CD4-positive, alpha-beta T cell (primary cell): ENCODE measurements at regions not wholly inside any gene's neighbourhood (a gene's known extent, or its start where the extent isn't known, plus 50 kb on each side); places are given as distances from the start of the nearest gene placed in this dataset.

Source experiments
- ATAC-seq: fragments of 200-7000 bp; cut with Tn5 transposase; one replicate; pipeline ENCODE4 v1.10.0; 2022; ENCODE audit warnings: mild to moderate bottlenecking; ENCODE audit not compliant: poor library complexity
- CTCF ChIA-PET: fragments of 350-600 bp; sonication (Branson Sonifier 250); formaldehyde crosslinking; loops from one replicate; lab custom pipeline; 2021; ENCODE audit warnings: antibody characterized with exemption, inconsistent platforms; lab: Charles Lee
- POLR2A ChIA-PET: fragments of 350-600 bp; sonication (Branson Sonifier 250); formaldehyde crosslinking; loops from one replicate; lab custom pipeline; 2021; ENCODE audit warnings: antibody characterized with exemption, inconsistent platforms; lab: Charles Lee
- DNase-seq, 14 experiments: peaks; one replicate each; pipeline ENCODE4 v3.0.0-alpha.2; 2013 to 2020; ENCODE audit warnings: mixed read lengths in 2 of 14
- H3K27ac ChIP-seq, 2 donors: one replicate each; pipeline versions ENCODE4 v1.5.1 to v1.7.0; 2013; ENCODE audit warnings: low read length in 2 of 2, low read depth in 1 of 2, mild to moderate bottlenecking in 1 of 2
- H3K27me3 ChIP-seq, 2 experiments: 1 replicate in 1 of 2; 2 replicates in 1 of 2; pipeline versions ENCODE4 v1.6.1 to v1.7.0; 2013; ENCODE audit warnings: low read length in 2 of 2, control low read depth in 1 of 2, mild to moderate bottlenecking in 1 of 2, moderate library complexity in 1 of 2; ENCODE audit not compliant: insufficient read depth in 2 of 2, control insufficient read depth in 1 of 2
- H3K36me3 ChIP-seq: one replicate; pipeline ENCODE4 v1.6.1; 2013; ENCODE audit warnings: low read length, control low read depth; ENCODE audit not compliant: insufficient read depth
- H3K4me1 ChIP-seq: one replicate; pipeline ENCODE4 v1.6.1; 2013; ENCODE audit warnings: low read length, control low read depth; ENCODE audit not compliant: insufficient read depth
- H3K4me3 ChIP-seq: one replicate; pipeline ENCODE4 v1.5.1; 2013; ENCODE audit warnings: mild to moderate bottlenecking, low read length, moderate library complexity
- H3K9me3 ChIP-seq, 2 experiments: 1 replicate in 1 of 2; 2 replicates in 1 of 2; pipeline versions ENCODE4 v1.6.1 to v1.7.0; 2013; ENCODE audit warnings: low read length in 2 of 2, mild to moderate bottlenecking in 2 of 2, control low read depth in 1 of 2, moderate library complexity in 1 of 2; ENCODE audit not compliant: control insufficient read depth in 1 of 2, insufficient read depth in 1 of 2
- H3K27ac Mint-ChIP-seq: one replicate; pipeline ENCODE4 v1.8.0; 2020; ENCODE audit warnings: mixed read lengths
- H3K27me3 Mint-ChIP-seq: one replicate; pipeline ENCODE4 v1.8.0; 2021; ENCODE audit warnings: mixed read lengths
- H3K36me3 Mint-ChIP-seq: one replicate; pipeline ENCODE4 v1.8.0; 2021; ENCODE audit warnings: low read depth, mixed read lengths
- H3K4me1 Mint-ChIP-seq: one replicate; pipeline ENCODE4 v1.8.0; 2021; ENCODE audit warnings: low read depth, mixed read lengths
- H3K4me3 Mint-ChIP-seq: one replicate; pipeline ENCODE4 v1.8.0; 2020; ENCODE audit warnings: mild to moderate bottlenecking, mixed read lengths
- H3K9me3 Mint-ChIP-seq: one replicate; pipeline ENCODE4 v1.8.0; 2020; ENCODE audit warnings: mixed read lengths
- intact Hi-C, 2 experiments: fragments of 100-400 bp; cut with DNase I in 1 of 2; cut with micrococcal nuclease in 1 of 2; formaldehyde crosslinking; loops; one replicate each; pipeline versions ENCODE4 v1.15.1 to v1.9.0; 2023 to 2025; cut with DNase I, micrococcal nuclease
- TF ChIP-seq, protein P1 (sequence below): fragments of 200-600 bp; IDR thresholded peaks from one replicate; pipeline ENCODE4 v1.8.0; 2022; ENCODE audit warnings: antibody characterized with exemption, mild to moderate bottlenecking

- ChIA-PET POLR2A (no interaction called here), CTCF (no interaction called here)
- Histone ChIP-seq H3K27me3 (no peaks in the 10 kb centered on the region), H3K27ac (no peak overlapping the region), H3K36me3 (no peaks in the 10 kb centered on the region), H3K4me3 (no peak overlapping the region), H3K9me3 (no peaks in the 10 kb centered on the region), H3K4me1 (no peaks in the 10 kb centered on the region)
- intact Hi-C loops, result no loop called here
- H3K27me3 Mint-ChIP-seq, result no peaks in the 10 kb centered on the region
- DNase-seq, result no peak
- ATAC-seq, result no peak
- no peaks in the 10 kb centered on the region for H3K36me3 Mint-ChIP-seq
- no peak overlapping the region for H3K4me3 Mint-ChIP-seq
- TF ChIP-seq, protein P1, sequence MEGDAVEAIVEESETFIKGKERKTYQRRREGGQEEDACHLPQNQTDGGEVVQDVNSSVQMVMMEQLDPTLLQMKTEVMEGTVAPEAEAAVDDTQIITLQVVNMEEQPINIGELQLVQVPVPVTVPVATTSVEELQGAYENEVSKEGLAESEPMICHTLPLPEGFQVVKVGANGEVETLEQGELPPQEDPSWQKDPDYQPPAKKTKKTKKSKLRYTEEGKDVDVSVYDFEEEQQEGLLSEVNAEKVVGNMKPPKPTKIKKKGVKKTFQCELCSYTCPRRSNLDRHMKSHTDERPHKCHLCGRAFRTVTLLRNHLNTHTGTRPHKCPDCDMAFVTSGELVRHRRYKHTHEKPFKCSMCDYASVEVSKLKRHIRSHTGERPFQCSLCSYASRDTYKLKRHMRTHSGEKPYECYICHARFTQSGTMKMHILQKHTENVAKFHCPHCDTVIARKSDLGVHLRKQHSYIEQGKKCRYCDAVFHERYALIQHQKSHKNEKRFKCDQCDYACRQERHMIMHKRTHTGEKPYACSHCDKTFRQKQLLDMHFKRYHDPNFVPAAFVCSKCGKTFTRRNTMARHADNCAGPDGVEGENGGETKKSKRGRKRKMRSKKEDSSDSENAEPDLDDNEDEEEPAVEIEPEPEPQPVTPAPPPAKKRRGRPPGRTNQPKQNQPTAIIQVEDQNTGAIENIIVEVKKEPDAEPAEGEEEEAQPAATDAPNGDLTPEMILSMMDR, result no peak
- no peak overlapping the region for H3K27ac Mint-ChIP-seq
- no peaks in the 10 kb centered on the region for H3K9me3 Mint-ChIP-seq
- H3K4me1 Mint-ChIP-seq, result no peaks in the 10 kb centered on the region
These were observed 337.1 kb upstream of the FAM241A start for GRCh38 chr4:111808174-111808573.

GRCh38 chr4:111811661-111812060, 333.6 kb upstream of the FAM241A start:
- H3K27ac ChIP-seq, result no peak overlapping the region
- Mint-ChIP-seq H3K4me3 (no peak overlapping the region), H3K9me3 (no peaks in the 10 kb centered on the region), H3K27me3 (no peaks in the 10 kb centered on the region), H3K4me1 (no peaks in the 10 kb centered on the region), H3K27ac (no peak overlapping the region), H3K36me3 (no peaks in the 10 kb centered on the region)
- H3K36me3 ChIP-seq, result no peaks in the 10 kb centered on the region
- DNase-seq (no peak), ATAC-seq (no peak)
- peaks cover 0 to 3% of the 10 kb centered on the region in 2 experiments for H3K9me3 ChIP-seq
- H3K4me1 ChIP-seq, result no peaks in the 10 kb centered on the region
- H3K4me3 ChIP-seq, result no peak overlapping the region
- TF ChIP-seq, protein P1, result no peak
- no peaks in the 10 kb centered on the region for H3K27me3 ChIP-seq
- intact Hi-C loops, result no loop called here
- CTCF ChIA-PET, result no interaction called here
- POLR2A ChIA-PET, result no interaction called here

GRCh38 chr4:111812114-111812513, 333.1 kb upstream of the FAM241A start:
- Mint-ChIP-seq H3K9me3 (no peaks in the 10 kb centered on the region), H3K36me3 (no peaks in the 10 kb centered on the region), H3K27me3 (no peaks in the 10 kb centered on the region), H3K4me3 (no peak overlapping the region), H3K27ac (no peak overlapping the region), H3K4me1 (no peaks in the 10 kb centered on the region)
- TF ChIP-seq, protein P1, result no peak
- no peak for DNase-seq
- Histone ChIP-seq H3K27ac (no peak overlapping the region), H3K36me3 (no peaks in the 10 kb centered on the region), H3K4me1 (no peaks in the 10 kb centered on the region), H3K27me3 (no peaks in the 10 kb centered on the region), H3K9me3 (peaks cover 0 to 3% of the 10 kb centered on the region in 2 experiments), H3K4me3 (no peak overlapping the region)
- no peak for ATAC-seq
- intact Hi-C loops, result no loop called here
- POLR2A ChIA-PET, result no interaction called here
- CTCF ChIA-PET, result no interaction called here
